HepG2 (cell line): ENCODE measurements at regions not wholly inside any gene's neighbourhood (a gene's known extent, or its start where the extent isn't known, plus 50 kb on each side); places are given as distances from the start of the nearest gene placed in this dataset.

ENCODE experiments used
- ATAC-seq: fragments of 200-7000 bp; cut with Tn5 transposase; 3 replicates; pipeline ENCODE4 v1.9.1; 2020; ENCODE audit warnings: mild to moderate bottlenecking, moderate library complexity
- BruUV-seq: library from RNA; stranded (reverse); fragments of 400-500 nt; replicated peaks from 2 replicates; lab custom pipeline; 2021; lab: Mats Ljungman, UMichigan
- CTCF ChIA-PET: fragments of 300-600 bp; formaldehyde crosslinking; extraction: SDS; loops from one replicate; lab custom pipeline; 2021; ENCODE audit warnings: low total read pairs, inconsistent platforms, low intra/inter-chr PET ratio; lab: Yijun Ruan, JAX
- POLR2A ChIA-PET: fragments of 350-600 bp; sonication (Branson Sonifier 250); formaldehyde crosslinking; loops from one replicate; lab custom pipeline; 2020; ENCODE audit warnings: antibody characterized with exemption, inconsistent platforms; lab: Yijun Ruan, JAX
- DNase-seq: peaks from one replicate; pipeline ENCODE4 v3.0.0-alpha.2; 2015; ENCODE audit warnings: low spot score
- FAIRE-seq: peaks from 3 replicates; lab custom pipeline; 2011; peaks lifted over from hg19 to GRCh38; lab: Jason Lieb, UNC
- H2AFZ ChIP-seq: one replicate; pipeline ENCODE4 v1.6.1; 2011; ENCODE audit warnings: low read length, inconsistent platforms
- H3K27ac ChIP-seq: fragments of 300-600 bp; 3 replicates; pipeline ENCODE4 v1.8.0; 2011; ENCODE audit warnings: mixed run types, mild to moderate bottlenecking, mixed read lengths, low read length, inconsistent platforms; ENCODE audit not compliant: insufficient read depth; ENCODE audit errors: extremely low read length
- H3K27me3 ChIP-seq, 2 experiments: fragments of 200-600 bp in 1 of 2; 2 replicates in 1 of 2; 3 replicates in 1 of 2; pipeline versions ENCODE4 v1.6.0 to v1.8.0; 2011; ENCODE audit warnings: low read length in 2 of 2, mild to moderate bottlenecking in 2 of 2, moderate library complexity in 2 of 2, inconsistent platforms in 1 of 2; ENCODE audit not compliant: insufficient read depth in 2 of 2, control insufficient read depth in 1 of 2
- H3K36me3 ChIP-seq, 2 experiments: fragments of 200-600 bp in 1 of 2; replicated peaks in 1 of 2; 2 replicates in 1 of 2; 3 replicates in 1 of 2; pipeline versions ENCODE4 v1.5.1 to v1.8.0; 2011; ENCODE audit warnings: low read length in 2 of 2, inconsistent platforms in 1 of 2; ENCODE audit not compliant: insufficient read depth in 2 of 2, control insufficient read depth in 1 of 2
- H3K4me1 ChIP-seq: 2 replicates; pipeline ENCODE4 v1.5.1; 2012; ENCODE audit warnings: low read length, inconsistent platforms; ENCODE audit not compliant: insufficient read depth
- H3K4me2 ChIP-seq: 2 replicates; pipeline ENCODE4 v1.6.0; 2011; ENCODE audit warnings: low read depth, low read length, inconsistent platforms
- H3K4me3 ChIP-seq, 3 experiments: fragments of 200-600 bp in 1 of 3; sonication (generic), shearing (Covaris generic) in 1 of 3; replicated peaks in 1 of 3; 2 replicates each; pipeline ENCODE4 v1.5.1; 2011 to 2016; ENCODE audit warnings: low read length in 3 of 3, inconsistent platforms in 2 of 3, low read depth in 2 of 3, mild to moderate bottlenecking in 2 of 3, control low read depth in 1 of 3, mixed read lengths in 1 of 3; ENCODE audit not compliant: insufficient read depth in 1 of 3
- H3K79me2 ChIP-seq: one replicate; pipeline ENCODE4 v1.6.1; 2011; ENCODE audit warnings: low read length, inconsistent platforms; ENCODE audit not compliant: insufficient read depth
- H3K9ac ChIP-seq: 2 replicates; pipeline ENCODE4 v1.6.0; 2011; ENCODE audit warnings: mild to moderate bottlenecking, low read depth, low read length, inconsistent platforms; ENCODE audit not compliant: insufficient read depth
- H3K9me3 ChIP-seq: 2 replicates; pipeline ENCODE4 v1.5.1; 2012; ENCODE audit warnings: mild to moderate bottlenecking, low read length
- H4K20me1 ChIP-seq: 2 replicates; pipeline ENCODE4 v1.6.0; 2011; ENCODE audit warnings: inconsistent platforms, mild to moderate bottlenecking, low read length, moderate library complexity; ENCODE audit not compliant: insufficient read depth
- CENPT ChIP-seq: sonication (generic); formaldehyde crosslinking; IDR thresholded peaks from 2 replicates; pipeline ENCODE4 v1.8.0; 2022; ENCODE audit warnings: low read depth, mild to moderate bottlenecking, moderate library complexity, missing genetic modification reagents
- ETV6 ChIP-seq: sonication (generic); formaldehyde crosslinking; conservative IDR thresholded peaks from 2 replicates; pipeline ENCODE4 v1.4.0; 2020; ENCODE audit warnings: missing genetic modification reagents
- FOXA1 ChIP-seq, 2 experiments: fragments of 450-650 bp in 1 of 2; sonication (generic) in 1 of 2; formaldehyde crosslinking in 1 of 2; IDR thresholded peaks; 2 replicates each; pipeline versions ENCODE4 v1.4.0 to v1.6.1; 2016 to 2020; ENCODE audit warnings: missing genetic modification reagents in 1 of 2
- MAF1 ChIP-seq: sonication (generic); formaldehyde crosslinking; IDR thresholded peaks from 2 replicates; pipeline ENCODE4 v1.5.0; 2020; ENCODE audit warnings: missing genetic modification reagents, borderline replicate concordance
- NFATC3 ChIP-seq: sonication (generic); formaldehyde crosslinking; IDR thresholded peaks from 2 replicates; pipeline ENCODE4 v1.5.1; 2020; ENCODE audit warnings: mild to moderate bottlenecking, missing genetic modification reagents
- NRL ChIP-seq: sonication (generic); formaldehyde crosslinking; IDR thresholded peaks from 2 replicates; pipeline ENCODE4 v1.5.0; 2020; ENCODE audit warnings: missing genetic modification reagents, mild to moderate bottlenecking, moderate library complexity, borderline replicate concordance
- TAF15 ChIP-seq: fragments of 200-400 bp; formaldehyde crosslinking; IDR thresholded peaks from one replicate; pipeline ENCODE4 v1.6.1; 2018; ENCODE audit warnings: mild to moderate bottlenecking, low read depth, low read length; ENCODE audit not compliant: poor library complexity, severe bottlenecking
- TOPORS ChIP-seq: sonication (generic); formaldehyde crosslinking; IDR thresholded peaks from 2 replicates; pipeline ENCODE4 v1.8.0; 2023; ENCODE audit warnings: mild to moderate bottlenecking, missing genetic modification reagents
- ZC3H4 ChIP-seq: sonication (generic); formaldehyde crosslinking; IDR thresholded peaks from 2 replicates; pipeline ENCODE4 v1.4.0; 2020; ENCODE audit warnings: missing genetic modification reagents, borderline replicate concordance
- ZNF446 ChIP-seq: sonication (generic); formaldehyde crosslinking; IDR thresholded peaks from 2 replicates; pipeline ENCODE4 v1.5.0; 2020; ENCODE audit warnings: mild to moderate bottlenecking, missing genetic modification reagents
- ZSCAN25 ChIP-seq: sonication (generic); formaldehyde crosslinking; IDR thresholded peaks from 2 replicates; pipeline ENCODE4 v1.8.0; 2022; ENCODE audit warnings: mild to moderate bottlenecking, missing genetic modification reagents
- WGBS: methylation state at CpG from one replicate; pipeline ENCODE4 v1.1.6; 2017; ENCODE audit warnings: low lambda C conversion rate; 5-methylcytosine and 5-hydroxymethylcytosine counted together
- in situ Hi-C: cut with HindIII; loops from 2 replicates; pipeline ENCODE4 v1.10.0; 2017; ENCODE audit warnings: low pct_unique_long_range_greater_than_20kb; ENCODE audit not compliant: extremely low pct_ligation_motif_present
- intact Hi-C: fragments of 100-400 bp; cut with micrococcal nuclease; formaldehyde crosslinking; loops from one replicate; pipeline ENCODE4 v1.10.0; 2022; ENCODE audit not compliant: unreplicated experiment
- TF ChIP-seq, protein P1 (sequence below): sonication (generic); formaldehyde crosslinking; IDR thresholded peaks from 2 replicates; pipeline ENCODE4 v1.5.1; 2020; ENCODE audit warnings: missing genetic modification reagents, mild to moderate bottlenecking, borderline replicate concordance
- TF ChIP-seq, protein P2 (sequence below): sonication (generic); formaldehyde crosslinking; IDR thresholded peaks from 2 replicates; pipeline ENCODE4 v1.4.0; 2020; ENCODE audit warnings: missing genetic modification reagents; ENCODE audit errors: not compliant biosample characterization

DNA sequence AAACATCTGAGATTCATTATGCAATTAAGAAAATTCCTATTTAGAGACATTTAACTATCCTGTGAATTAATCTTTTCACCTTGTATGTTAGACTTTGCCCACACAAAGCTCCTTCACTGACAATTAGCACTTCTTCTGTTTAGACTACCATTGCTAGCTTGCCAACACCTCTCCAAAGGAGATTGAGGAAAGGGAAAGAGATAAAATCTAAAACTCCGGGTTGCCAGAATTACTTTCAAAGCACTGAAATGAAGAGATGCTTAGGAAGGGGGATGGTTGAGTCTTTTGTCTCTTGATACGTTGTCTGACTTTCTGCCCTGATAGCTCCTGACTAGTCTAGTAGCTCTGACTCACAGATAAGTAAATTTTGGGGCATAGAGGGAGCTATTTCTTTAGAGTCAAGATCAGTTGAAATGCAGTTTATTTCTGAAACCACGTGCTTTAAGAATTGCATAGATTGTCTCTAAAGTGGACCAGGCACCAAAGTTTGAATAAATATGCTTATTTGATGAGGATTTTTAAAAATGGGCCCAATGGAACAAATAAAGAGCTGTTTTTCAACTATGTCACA lies 74.1 kb upstream of the DSEL start:
- Histone ChIP-seq H3K27ac (no peak overlapping the region), H2AFZ (no peak overlapping the region), H3K9ac (no peak overlapping the region), H3K27me3 (no peaks in the 10 kb centered on the region), H3K79me2 (no peaks in the 10 kb centered on the region), H3K4me3 (no peak overlapping the region), H4K20me1 (no peaks in the 10 kb centered on the region), H3K4me2 (no peak overlapping the region), H3K36me3 (no peaks in the 10 kb centered on the region), H3K9me3 (no peaks in the 10 kb centered on the region), H3K4me1 (no peaks in the 10 kb centered on the region)
- no TSS peak for BruUV-seq
- WGBS: 3% methylated on average over 3 of the region's 3 CpGs
- intact Hi-C loops (no loop called here), in situ Hi-C loops (no loop called here)
- no peak for TF ChIP-seq CENPT (CRISPR knock-in tag)
- TF ChIP-seq TOPORS (CRISPR knock-in tag): no peak
- no peak for TF ChIP-seq ZNF446
- TF ChIP-seq, protein P1, sequence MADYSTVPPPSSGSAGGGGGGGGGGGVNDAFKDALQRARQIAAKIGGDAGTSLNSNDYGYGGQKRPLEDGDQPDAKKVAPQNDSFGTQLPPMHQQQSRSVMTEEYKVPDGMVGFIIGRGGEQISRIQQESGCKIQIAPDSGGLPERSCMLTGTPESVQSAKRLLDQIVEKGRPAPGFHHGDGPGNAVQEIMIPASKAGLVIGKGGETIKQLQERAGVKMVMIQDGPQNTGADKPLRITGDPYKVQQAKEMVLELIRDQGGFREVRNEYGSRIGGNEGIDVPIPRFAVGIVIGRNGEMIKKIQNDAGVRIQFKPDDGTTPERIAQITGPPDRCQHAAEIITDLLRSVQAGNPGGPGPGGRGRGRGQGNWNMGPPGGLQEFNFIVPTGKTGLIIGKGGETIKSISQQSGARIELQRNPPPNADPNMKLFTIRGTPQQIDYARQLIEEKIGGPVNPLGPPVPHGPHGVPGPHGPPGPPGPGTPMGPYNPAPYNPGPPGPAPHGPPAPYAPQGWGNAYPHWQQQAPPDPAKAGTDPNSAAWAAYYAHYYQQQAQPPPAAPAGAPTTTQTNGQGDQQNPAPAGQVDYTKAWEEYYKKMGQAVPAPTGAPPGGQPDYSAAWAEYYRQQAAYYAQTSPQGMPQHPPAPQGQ: no peak
- no peak for TF ChIP-seq ZC3H4
- no peak for TF ChIP-seq NFATC3
- TF ChIP-seq NRL (CRISPR knock-in tag): no peak
- no peak for TF ChIP-seq ETV6
- TF ChIP-seq TAF15: no peak
- TF ChIP-seq MAF1 (CRISPR knock-in tag): no peak
- TF ChIP-seq ZSCAN25 (CRISPR knock-in tag): no peak
- TF ChIP-seq, protein P2, sequence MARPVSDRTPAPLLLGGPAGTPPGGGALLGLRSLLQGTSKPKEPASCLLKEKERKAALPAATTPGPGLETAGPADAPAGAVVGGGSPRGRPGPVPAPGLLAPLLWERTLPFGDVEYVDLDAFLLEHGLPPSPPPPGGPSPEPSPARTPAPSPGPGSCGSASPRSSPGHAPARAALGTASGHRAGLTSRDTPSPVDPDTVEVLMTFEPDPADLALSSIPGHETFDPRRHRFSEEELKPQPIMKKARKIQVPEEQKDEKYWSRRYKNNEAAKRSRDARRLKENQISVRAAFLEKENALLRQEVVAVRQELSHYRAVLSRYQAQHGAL (CRISPR knock-in tag): no peak
- TF ChIP-seq FOXA1 (IDR thresholded peaks at IDR 0.05): no peak
- no peak for TF ChIP-seq FOXA1 (CRISPR knock-in tag; IDR thresholded peaks at IDR 0.05)
- FAIRE-seq (no peak), ATAC-seq (no peak), DNase-seq (no peak)
- POLR2A ChIA-PET: no interaction called here
- CTCF ChIA-PET: no interaction called here
